RWPE2 (cell line): ENCODE measurements at regions not wholly inside any gene's neighbourhood (a gene's known extent, or its start where the extent isn't known, plus 50 kb on each side); places are given as distances from the start of the nearest gene placed in this dataset.

Source experiments
- ATAC-seq: fragments of 200-7000 bp; cut with Tn5 transposase; 3 replicates; pipeline ENCODE4 v1.9.1; 2021; ENCODE audit warnings: low read depth
- DNase-seq: peaks from one replicate; pipeline ENCODE4 v3.0.0-alpha.2; 2020; ENCODE audit warnings: low spot score
- H3K27ac ChIP-seq: fragments of 450-650 bp; 2 replicates; pipeline ENCODE4 v1.5.1; 2017; ENCODE audit warnings: mild to moderate bottlenecking; ENCODE audit not compliant: poor library complexity, severe bottlenecking
- H3K27me3 ChIP-seq: fragments of 250-450 bp; sonication (Bioruptor Pico); 2 replicates; pipeline ENCODE4 v1.5.1; 2021; ENCODE audit warnings: mild to moderate bottlenecking, moderate library complexity; ENCODE audit not compliant: insufficient read depth, poor library complexity, severe bottlenecking
- H3K36me3 ChIP-seq: fragments of 250-450 bp; sonication (Bioruptor Pico); 2 replicates; pipeline ENCODE4 v1.5.1; 2020; ENCODE audit warnings: low read depth, mild to moderate bottlenecking, moderate library complexity
- H3K4me1 ChIP-seq: fragments of 250-450 bp; sonication (Bioruptor Pico); 2 replicates; pipeline ENCODE4 v1.5.1; 2021; ENCODE audit warnings: mild to moderate bottlenecking, moderate library complexity; ENCODE audit not compliant: insufficient read depth, poor library complexity, severe bottlenecking
- H3K4me3 ChIP-seq: fragments of 250-450 bp; sonication (Bioruptor Pico); 2 replicates; pipeline ENCODE4 v1.5.1; 2021; ENCODE audit warnings: mild to moderate bottlenecking, moderate library complexity; ENCODE audit not compliant: severe bottlenecking
- H3K9me3 ChIP-seq: fragments of 250-450 bp; sonication (Bioruptor Pico); 2 replicates; pipeline ENCODE4 v1.5.1; 2021; ENCODE audit warnings: mild to moderate bottlenecking, moderate library complexity; ENCODE audit not compliant: severe bottlenecking
- TF ChIP-seq, protein P1 (sequence below): fragments of 450-650 bp; IDR thresholded peaks from one replicate; pipeline ENCODE4 v1.5.1; 2017; ENCODE audit warnings: mild to moderate bottlenecking, moderate library complexity; ENCODE audit not compliant: poor library complexity, severe bottlenecking

- Histone ChIP-seq H3K4me1 (peaks cover 11% of the 10 kb centered on the region), H3K27me3 (no peaks in the 10 kb centered on the region), H3K36me3 (no peaks in the 10 kb centered on the region), H3K9me3 (no peaks in the 10 kb centered on the region), H3K4me3 (no peak overlapping the region), H3K27ac (no peak overlapping the region)
- no peak for ATAC-seq
- DNase-seq: no peak
- TF ChIP-seq, protein P1, sequence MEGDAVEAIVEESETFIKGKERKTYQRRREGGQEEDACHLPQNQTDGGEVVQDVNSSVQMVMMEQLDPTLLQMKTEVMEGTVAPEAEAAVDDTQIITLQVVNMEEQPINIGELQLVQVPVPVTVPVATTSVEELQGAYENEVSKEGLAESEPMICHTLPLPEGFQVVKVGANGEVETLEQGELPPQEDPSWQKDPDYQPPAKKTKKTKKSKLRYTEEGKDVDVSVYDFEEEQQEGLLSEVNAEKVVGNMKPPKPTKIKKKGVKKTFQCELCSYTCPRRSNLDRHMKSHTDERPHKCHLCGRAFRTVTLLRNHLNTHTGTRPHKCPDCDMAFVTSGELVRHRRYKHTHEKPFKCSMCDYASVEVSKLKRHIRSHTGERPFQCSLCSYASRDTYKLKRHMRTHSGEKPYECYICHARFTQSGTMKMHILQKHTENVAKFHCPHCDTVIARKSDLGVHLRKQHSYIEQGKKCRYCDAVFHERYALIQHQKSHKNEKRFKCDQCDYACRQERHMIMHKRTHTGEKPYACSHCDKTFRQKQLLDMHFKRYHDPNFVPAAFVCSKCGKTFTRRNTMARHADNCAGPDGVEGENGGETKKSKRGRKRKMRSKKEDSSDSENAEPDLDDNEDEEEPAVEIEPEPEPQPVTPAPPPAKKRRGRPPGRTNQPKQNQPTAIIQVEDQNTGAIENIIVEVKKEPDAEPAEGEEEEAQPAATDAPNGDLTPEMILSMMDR: no peak
These were observed 203.9 kb downstream of the SNX10 start for GRCh38 chr7:26495569-26495968.

DNA sequence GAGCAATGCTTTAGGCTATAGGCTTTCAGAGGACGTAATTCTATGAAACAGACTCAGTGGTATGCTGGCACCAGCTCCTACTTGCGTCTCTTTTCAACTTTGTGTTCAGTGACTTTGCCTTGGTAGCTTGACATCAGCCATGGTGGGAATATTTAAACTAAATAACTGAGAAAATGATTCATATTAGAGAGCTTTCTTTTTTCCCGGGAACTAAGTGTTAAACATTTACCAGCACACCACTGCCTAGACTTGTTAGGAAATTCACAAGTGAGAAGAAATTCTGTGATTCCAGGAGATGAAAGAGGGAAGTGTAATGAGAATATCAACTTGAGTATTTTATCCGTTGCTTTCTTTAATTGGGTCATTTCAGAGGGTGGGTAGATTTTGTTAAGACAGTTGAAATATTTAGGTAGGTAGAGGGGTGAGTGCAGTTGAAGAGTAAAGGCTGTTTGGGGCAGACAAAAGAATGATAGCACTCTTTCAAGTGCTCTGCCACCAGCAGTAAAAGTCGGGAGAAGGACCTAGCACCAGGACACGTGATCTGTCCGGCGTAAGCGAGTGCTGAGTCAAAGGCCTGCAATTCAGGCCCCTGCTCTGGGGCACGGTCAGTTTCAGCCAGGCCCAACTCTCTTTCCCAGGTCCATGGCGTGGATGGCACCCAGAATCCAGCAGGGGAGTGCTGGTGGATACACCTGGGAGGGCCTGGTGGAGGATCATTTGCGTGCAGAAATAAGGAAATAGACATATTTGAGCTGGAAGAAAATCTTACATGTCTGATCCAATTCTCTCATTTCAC is 206.3 kb downstream of the SNX10 start:
- ATAC-seq: no peak
- H3K27me3 ChIP-seq: no peaks in the 10 kb centered on the region

GRCh38 chr7:26499315-26499897 is 207.7 kb downstream of the SNX10 start:
- Histone ChIP-seq H3K4me1 (no peaks in the 10 kb centered on the region), H3K4me3 (no peak overlapping the region), H3K27me3 (no peaks in the 10 kb centered on the region), H3K36me3 (no peaks in the 10 kb centered on the region), H3K9me3 (no peaks in the 10 kb centered on the region), H3K27ac (no peak overlapping the region)
- no peak for DNase-seq
- no peak for ATAC-seq
- TF ChIP-seq, protein P1: no peak

More for the DNA sequence above, 206.3 kb downstream of the SNX10 start:
- DNase-seq: no peak
- H3K27ac ChIP-seq: no peak overlapping the region
- no peaks in the 10 kb centered on the region for H3K36me3 ChIP-seq
- H3K4me3 ChIP-seq: no peak overlapping the region
- TF ChIP-seq, protein P1: no peak
- H3K9me3 ChIP-seq: no peaks in the 10 kb centered on the region
- H3K4me1 ChIP-seq: no peaks in the 10 kb centered on the region

DNA sequence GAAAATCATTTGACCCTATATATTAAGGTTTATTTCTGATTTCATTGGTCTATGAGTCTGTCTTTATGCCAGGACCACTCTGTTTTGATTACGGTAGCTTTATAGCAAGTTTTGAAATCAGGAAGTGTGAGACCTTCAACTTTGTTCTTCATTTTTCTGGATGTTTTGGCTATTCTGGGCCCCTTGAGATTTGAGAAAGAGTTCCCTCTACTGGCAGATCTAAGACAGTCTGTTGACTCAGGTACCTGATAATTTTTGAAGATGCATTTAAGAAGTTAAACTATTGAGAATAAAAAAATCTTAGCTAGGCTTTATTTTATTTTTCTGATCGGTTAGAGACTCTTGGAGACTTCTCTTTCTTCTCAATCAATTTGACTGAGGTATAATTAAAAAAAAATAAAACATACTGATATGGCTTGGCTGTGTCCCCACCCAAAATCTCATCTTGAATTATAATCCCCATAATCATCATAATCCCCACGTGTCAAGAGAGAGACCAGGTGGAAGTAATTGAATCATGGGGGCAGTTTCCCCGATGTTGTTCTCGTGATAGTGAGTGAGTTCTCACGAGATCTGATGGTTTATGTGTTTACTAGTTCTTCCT is 209.2 kb downstream of the SNX10 start:
- Histone ChIP-seq H3K9me3 (no peaks in the 10 kb centered on the region), H3K4me3 (no peak overlapping the region), H3K27ac (no peak overlapping the region), H3K4me1 (no peaks in the 10 kb centered on the region), H3K27me3 (no peaks in the 10 kb centered on the region), H3K36me3 (no peaks in the 10 kb centered on the region)
- ATAC-seq: peak; percentile 42; the same call in 1 of the 3 replicates
- DNase-seq: no peak
- TF ChIP-seq, protein P1: peak; percentile 86
